H1 (cell line): ENCODE measurements at regions not wholly inside any gene's neighbourhood (a gene's known extent, or its start where the extent isn't known, plus 50 kb on each side); places are given as distances from the start of the nearest gene placed in this dataset.

Source experiments
- CTCF ChIA-PET: fragments of 300-600 bp; sonication (Branson Sonifier 250); formaldehyde crosslinking; loops from one replicate; lab custom pipeline; 2021; ENCODE audit not compliant: partially characterized antibody; lab: Charles Lee
- POLR2A ChIA-PET: fragments of 300-600 bp; sonication (Branson Sonifier 250); formaldehyde crosslinking; loops from one replicate; lab custom pipeline; 2021; ENCODE audit warnings: inconsistent platforms; ENCODE audit not compliant: partially characterized antibody; lab: Charles Lee
- DNase-seq, 2 experiments: peaks; one replicate each; pipeline versions ENCODE4 v3.0.0 to v3.0.0-alpha.2; 2010 to 2022; ENCODE audit warnings: low spot score in 2 of 2, low read depth in 1 of 2, mixed read lengths in 1 of 2
- FAIRE-seq: peaks from 2 replicates; lab custom pipeline; 2011; peaks lifted over from hg19 to GRCh38; lab: Jason Lieb, UNC
- H2AFZ ChIP-seq: 2 replicates; pipeline ENCODE4 v1.8.1; 2012; ENCODE audit warnings: low read length, inconsistent platforms
- H2AK5ac ChIP-seq: 2 replicates; pipeline ENCODE4 v1.6.1; 2013; ENCODE audit warnings: low read depth, low read length
- H2BK120ac ChIP-seq: replicated peaks from 2 replicates; pipeline ENCODE3; 2013; ENCODE audit warnings: low read depth, low read length, inconsistent platforms
- H2BK12ac ChIP-seq: 2 replicates; pipeline ENCODE4 v1.6.1; 2013; ENCODE audit warnings: low read depth, low read length
- H2BK15ac ChIP-seq: 2 replicates; pipeline ENCODE4 v1.6.1; 2013; ENCODE audit warnings: low read length
- H2BK20ac ChIP-seq: 2 replicates; pipeline ENCODE4 v1.6.1; 2013; ENCODE audit warnings: low read length
- H2BK5ac ChIP-seq: 2 replicates; pipeline ENCODE4 v1.6.1; 2013; ENCODE audit warnings: low read depth, low read length
- H3K14ac ChIP-seq: 2 replicates; pipeline ENCODE4 v1.6.1; 2013; ENCODE audit warnings: inconsistent platforms; ENCODE audit not compliant: insufficient read length
- H3K18ac ChIP-seq: 2 replicates; pipeline ENCODE4 v1.6.1; 2013; ENCODE audit warnings: low read length; ENCODE audit errors: extremely low read depth
- H3K23ac ChIP-seq: 2 replicates; pipeline ENCODE4 v1.6.1; 2013; ENCODE audit warnings: inconsistent platforms; ENCODE audit not compliant: insufficient read length
- H3K23me2 ChIP-seq: 2 replicates; pipeline ENCODE4 v1.6.1; 2013; ENCODE audit warnings: low read depth, low read length
- H3K27ac ChIP-seq: 2 replicates; pipeline ENCODE4 v1.6.1; 2011; ENCODE audit warnings: low read depth, low read length, inconsistent platforms
- H3K27me3 ChIP-seq, 4 experiments: replicated peaks in 1 of 4; 1 replicate in 1 of 4; 2 replicates in 3 of 4; pipeline versions ENCODE4 v1.6.1 to v1.8.1; 2011 to 2013; ENCODE audit warnings: low read length in 3 of 4, mild to moderate bottlenecking in 3 of 4, inconsistent platforms in 2 of 4, mixed read lengths in 2 of 4, moderate library complexity in 1 of 4; ENCODE audit not compliant: control insufficient read depth in 3 of 4, insufficient read depth in 3 of 4; ENCODE audit errors: extremely low read depth in 1 of 4
- H3K36me3 ChIP-seq, 4 experiments: 2 replicates each; pipeline versions ENCODE4 v1.6.1 to v1.8.1; 2011 to 2013; ENCODE audit warnings: mild to moderate bottlenecking in 4 of 4, low read length in 3 of 4, moderate library complexity in 2 of 4, control low read depth in 1 of 4, inconsistent platforms in 1 of 4; ENCODE audit not compliant: insufficient read depth in 4 of 4, control insufficient read depth in 2 of 4
- H3K4ac ChIP-seq: replicated peaks from 2 replicates; pipeline ENCODE3; 2013; ENCODE audit warnings: low read length, low read depth, mixed read lengths, inconsistent platforms; ENCODE audit not compliant: insufficient read length
- H3K4me1 ChIP-seq, 4 experiments: replicated peaks in 1 of 4; 1 replicate in 1 of 4; 2 replicates in 3 of 4; pipeline versions ENCODE4 v1.6.1 to v1.8.1; 2011 to 2013; ENCODE audit warnings: low read length in 3 of 4, inconsistent platforms in 2 of 4, mixed read lengths in 1 of 4; ENCODE audit not compliant: insufficient read depth in 4 of 4, control insufficient read depth in 3 of 4
- H3K4me2 ChIP-seq, 2 experiments: 2 replicates each; pipeline versions ENCODE4 v1.6.1 to v1.8.1; 2011 to 2013; ENCODE audit warnings: low read depth in 2 of 2, low read length in 2 of 2, control low read depth in 1 of 2, inconsistent platforms in 1 of 2, mild to moderate bottlenecking in 1 of 2; ENCODE audit not compliant: insufficient read depth in 1 of 2
- H3K4me3 ChIP-seq, 4 experiments: fragments of 200-600, 300-600 bp in 1 of 4; sonication (generic), shearing (Covaris generic), sonication (Bioruptor Twin) in 1 of 4; 2 replicates each; pipeline versions ENCODE4 v1.5.1 to v1.8.1; 2011 to 2016; ENCODE audit warnings: low read length in 4 of 4, low read depth in 3 of 4, control low read depth in 2 of 4, inconsistent platforms in 2 of 4, mild to moderate bottlenecking in 2 of 4, mixed read lengths in 1 of 4, moderate library complexity in 1 of 4; ENCODE audit not compliant: insufficient read depth in 2 of 4; ENCODE audit errors: extremely low read depth in 1 of 4
- H3K56ac ChIP-seq: replicated peaks from 2 replicates; pipeline ENCODE3; 2013; ENCODE audit warnings: low read depth, mild to moderate bottlenecking, mixed read lengths, low read length, inconsistent platforms; ENCODE audit not compliant: insufficient read length
- H3K79me1 ChIP-seq: 2 replicates; pipeline ENCODE4 v1.6.1; 2013; ENCODE audit warnings: low read depth, low read length, control low read depth
- H3K79me2 ChIP-seq, 2 experiments: 2 replicates each; pipeline versions ENCODE4 v1.6.1 to v1.8.1; 2012 to 2013; ENCODE audit warnings: low read length in 2 of 2, mild to moderate bottlenecking in 2 of 2, inconsistent platforms in 1 of 2; ENCODE audit not compliant: insufficient read depth in 2 of 2, control insufficient read depth in 1 of 2
- H3K9ac ChIP-seq, 4 experiments: replicated peaks in 1 of 4; 1 replicate in 1 of 4; 2 replicates in 3 of 4; pipeline versions ENCODE4 v1.6.1 to v1.8.1; 2011 to 2013; ENCODE audit warnings: low read depth in 3 of 4, low read length in 3 of 4, control low read depth in 2 of 4, mild to moderate bottlenecking in 2 of 4, moderate library complexity in 2 of 4, inconsistent platforms in 1 of 4; ENCODE audit errors: extremely low read depth in 1 of 4
- H3K9me3 ChIP-seq, 2 experiments: 2 replicates each; pipeline versions ENCODE4 v1.6.1 to v1.8.1; 2012 to 2013; ENCODE audit warnings: mild to moderate bottlenecking in 2 of 2, moderate library complexity in 2 of 2, control low read depth in 1 of 2, inconsistent platforms in 1 of 2, low read depth in 1 of 2, low read length in 1 of 2, mixed read lengths in 1 of 2; ENCODE audit not compliant: insufficient read depth in 2 of 2
- H4K20me1 ChIP-seq, 2 experiments: replicated peaks in 1 of 2; 2 replicates each; pipeline versions ENCODE3 to v1.8.1; 2011 to 2013; ENCODE audit warnings: inconsistent platforms in 2 of 2, low read length in 2 of 2, mild to moderate bottlenecking in 1 of 2; ENCODE audit not compliant: insufficient read depth in 2 of 2, control insufficient read depth in 1 of 2
- H4K5ac ChIP-seq: 2 replicates; pipeline ENCODE4 v1.6.1; 2013; ENCODE audit warnings: low read length, low read depth, mixed read lengths, inconsistent platforms; ENCODE audit not compliant: insufficient read length
- H4K8ac ChIP-seq: 2 replicates; pipeline ENCODE4 v1.8.0; 2013; ENCODE audit warnings: mild to moderate bottlenecking, moderate library complexity, low read length, inconsistent platforms; ENCODE audit not compliant: insufficient read depth; ENCODE audit errors: extremely low read depth
- H4K91ac ChIP-seq: replicated peaks from 2 replicates; pipeline ENCODE3; 2013; ENCODE audit warnings: low read length, mixed read lengths, inconsistent platforms; ENCODE audit not compliant: insufficient read length
- BACH1 ChIP-seq: IDR thresholded peaks from 2 replicates; pipeline ENCODE4 v1.6.1; 2012; ENCODE audit warnings: low read length, improper control_type of control experiment
- CBX5 ChIP-seq: fragments of 300-800, 300-1000 bp; sonication (generic); IDR thresholded peaks from 2 replicates; pipeline ENCODE4 v1.7.1; 2016; ENCODE audit warnings: antibody characterized with exemption, low read length, low read depth
- GABPA ChIP-seq: IDR thresholded peaks from 2 replicates; pipeline ENCODE4 v1.6.1; 2011; ENCODE audit warnings: mild to moderate bottlenecking, low read length, moderate library complexity, borderline replicate concordance; ENCODE audit not compliant: insufficient read depth
- KDM1A ChIP-seq: fragments of 200-600, 300-600 bp; sonication (generic); IDR thresholded peaks from 2 replicates; pipeline ENCODE4 v1.7.1; 2016; ENCODE audit warnings: mild to moderate bottlenecking, low read length, borderline replicate concordance
- RAD21 ChIP-seq, 2 experiments: IDR thresholded peaks in 1 of 2; conservative IDR thresholded peaks in 1 of 2; 2 replicates each; pipeline ENCODE4 v1.6.1; 2011; ENCODE audit warnings: low read depth in 2 of 2, low read length in 2 of 2, improper control_type of control experiment in 1 of 2, inconsistent platforms in 1 of 2, mild to moderate bottlenecking in 1 of 2, moderate library complexity in 1 of 2
- SP4 ChIP-seq: IDR thresholded peaks from 2 replicates; pipeline ENCODE4 v1.6.1; 2012; ENCODE audit warnings: low read length, inconsistent platforms
- TBP ChIP-seq: IDR thresholded peaks from 2 replicates; pipeline ENCODE4 v1.6.1; 2011; ENCODE audit warnings: low read depth, low read length, improper control_type of control experiment
- TEAD4 ChIP-seq: IDR thresholded peaks from 2 replicates; pipeline ENCODE4 v1.6.1; 2012; ENCODE audit warnings: low read depth, low read length, inconsistent platforms, mixed read lengths
- WGBS, 2 experiments: shearing (Covaris generic) in 1 of 2; methylation state at CpG; one replicate each; pipeline versions ENCODE4 v1.1.6 to v1.1.7; 2013 to 2015; ENCODE audit warnings: low lambda C conversion rate in 2 of 2, mixed read lengths in 2 of 2, inconsistent platforms in 1 of 2, low coverage in 1 of 2, missing lambda C conversion rate in 1 of 2; ENCODE audit not compliant: insufficient replicate concordance in 2 of 2, insufficient coverage in 1 of 2, insufficient read length in 1 of 2; ENCODE audit errors: extremely low coverage in 1 of 2, missing lambda C conversion rate in 1 of 2; 5-methylcytosine and 5-hydroxymethylcytosine counted together
- TF ChIP-seq, protein P1 (sequence below): IDR thresholded peaks from 2 replicates; pipeline ENCODE4 v1.6.1; 2011; ENCODE audit warnings: low read depth, mild to moderate bottlenecking, low read length; ENCODE audit not compliant: insufficient read depth

GRCh38 chr12:124407074-124407473, 112.2 kb downstream of the RFLNA start:
- POLR2A ChIA-PET: interaction anchor here (1.3 kb wide), 1 partner anchor 18 kb away, joined by 4 read pairs; no protein-coding TSS in a partner anchor
- Histone ChIP-seq H2BK20ac (no peak overlapping the region), H3K27ac (no peak overlapping the region), H3K14ac (no peak overlapping the region), H3K23ac (no peak overlapping the region), H2BK12ac (no peak overlapping the region), H3K9ac (no peak overlapping the region), H3K4ac (no peak overlapping the region), H3K27me3 (no peaks in the 10 kb centered on the region), H2BK15ac (0 out of 2 replicates have a peak overlapping the region, but pooled peaks have one; percentile 8), H3K23me2 (no peaks in the 10 kb centered on the region), H3K4me2 (no peak overlapping the region), H3K79me1 (peaks cover 12% of the 10 kb centered on the region; the same call in 1 of the 2 replicates), H4K8ac (no peak overlapping the region; the same call in 1 of the 2 replicates), H2BK5ac (0 out of 2 replicates have a peak overlapping the region, but pooled peaks have one; percentile 52), H3K4me3 (no peak overlapping the region), H4K20me1 (peaks cover 3 to 11% of the 10 kb centered on the region in 2 experiments), H3K18ac (no peak overlapping the region), H3K9me3 (no peaks in the 10 kb centered on the region), H2AK5ac (0 out of 2 replicates have a peak overlapping the region, but pooled peaks have one; percentile 5), H3K56ac (no peak overlapping the region), H2AFZ (no peak overlapping the region), H4K91ac (no peak overlapping the region), H3K36me3 (peaks cover 0 to 6% (median 2%) of the 10 kb centered on the region in 4 experiments; a peak in 1 of 8 replicates), H4K5ac (no peak overlapping the region), H3K79me2 (peaks cover 0 to 13% of the 10 kb centered on the region in 2 experiments; a peak in 1 of 4 replicates), H2BK120ac (no peak overlapping the region), H3K4me1 (peaks cover 0 to 38% (median 16%) of the 10 kb centered on the region in 4 experiments; a peak in 6 of 7 replicates)
- 80% methylated on average over 8 of the region's 8 CpGs; no CpG with 5 or more reads in 1 of the 2 experiments for WGBS, 2 experiments
- TF ChIP-seq CBX5: no peak
- TF ChIP-seq, protein P1, sequence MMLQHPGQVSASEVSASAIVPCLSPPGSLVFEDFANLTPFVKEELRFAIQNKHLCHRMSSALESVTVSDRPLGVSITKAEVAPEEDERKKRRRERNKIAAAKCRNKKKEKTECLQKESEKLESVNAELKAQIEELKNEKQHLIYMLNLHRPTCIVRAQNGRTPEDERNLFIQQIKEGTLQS: no peak
- TF ChIP-seq GABPA: no peak
- TF ChIP-seq TBP: no peak
- TF ChIP-seq BACH1: no peak
- peak in 1 of 2 experiments; percentile 44; a peak in 1 of 4 replicates for TF ChIP-seq RAD21 (IDR thresholded peaks at IDR 0.05 in 1 of 2, conservative IDR thresholded peaks at IDR 0.05 in 1 of 2; ENCODE audit: low read depth in 2 of 2, low read length in 2 of 2)
- TF ChIP-seq SP4: no peak
- TF ChIP-seq TEAD4: no peak
- TF ChIP-seq KDM1A: no peak
- DNase-seq: no peak
- CTCF ChIA-PET: interaction anchor here (0.7 to 1.7 kb wide), 7 partner anchors 11 to 65 kb away, joined by 3 to 6 read pairs (median 3); no protein-coding TSS in a partner anchor
- no peak for FAIRE-seq
